ENCODE measurements at regions not wholly inside any gene's neighbourhood (a gene's known extent, or its start where the extent isn't known, plus 50 kb on each side); places are given as distances from the start of the nearest gene placed in this dataset.

DNA sequence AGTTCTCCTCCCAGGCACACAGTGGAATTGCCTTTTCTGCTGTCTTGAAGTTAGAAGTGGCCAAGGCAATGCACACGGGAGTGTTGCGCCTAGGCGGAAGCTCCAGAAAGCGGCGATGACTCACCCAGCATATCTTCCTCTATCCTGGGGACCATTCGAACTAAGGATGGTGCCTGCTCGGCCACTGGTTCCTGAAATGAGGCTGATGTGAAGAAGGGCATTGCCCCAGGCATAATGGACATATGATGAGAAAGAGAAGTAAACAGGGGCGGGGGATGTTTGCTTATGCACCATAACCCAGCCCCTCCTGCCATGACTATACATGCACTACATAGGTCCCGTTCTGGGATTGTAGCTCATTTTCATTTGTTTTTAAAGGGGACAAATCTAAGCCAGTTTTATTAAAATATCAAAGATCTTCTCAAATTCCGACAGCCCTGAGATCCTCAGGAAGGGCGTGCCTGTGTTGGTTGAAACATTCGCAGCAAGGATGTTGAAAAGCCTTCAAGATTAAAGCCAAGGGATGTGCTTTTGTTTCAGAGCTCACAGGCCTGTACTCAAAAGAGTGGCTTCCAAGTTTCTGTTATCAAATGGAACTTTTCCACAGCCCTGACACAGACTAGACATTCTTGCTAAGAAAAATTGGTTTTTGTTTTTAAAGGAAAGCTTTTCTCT, 218.5 kb downstream of the LY86 start:
- TF ChIP-seq, protein P1, sequence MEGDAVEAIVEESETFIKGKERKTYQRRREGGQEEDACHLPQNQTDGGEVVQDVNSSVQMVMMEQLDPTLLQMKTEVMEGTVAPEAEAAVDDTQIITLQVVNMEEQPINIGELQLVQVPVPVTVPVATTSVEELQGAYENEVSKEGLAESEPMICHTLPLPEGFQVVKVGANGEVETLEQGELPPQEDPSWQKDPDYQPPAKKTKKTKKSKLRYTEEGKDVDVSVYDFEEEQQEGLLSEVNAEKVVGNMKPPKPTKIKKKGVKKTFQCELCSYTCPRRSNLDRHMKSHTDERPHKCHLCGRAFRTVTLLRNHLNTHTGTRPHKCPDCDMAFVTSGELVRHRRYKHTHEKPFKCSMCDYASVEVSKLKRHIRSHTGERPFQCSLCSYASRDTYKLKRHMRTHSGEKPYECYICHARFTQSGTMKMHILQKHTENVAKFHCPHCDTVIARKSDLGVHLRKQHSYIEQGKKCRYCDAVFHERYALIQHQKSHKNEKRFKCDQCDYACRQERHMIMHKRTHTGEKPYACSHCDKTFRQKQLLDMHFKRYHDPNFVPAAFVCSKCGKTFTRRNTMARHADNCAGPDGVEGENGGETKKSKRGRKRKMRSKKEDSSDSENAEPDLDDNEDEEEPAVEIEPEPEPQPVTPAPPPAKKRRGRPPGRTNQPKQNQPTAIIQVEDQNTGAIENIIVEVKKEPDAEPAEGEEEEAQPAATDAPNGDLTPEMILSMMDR (conservative IDR thresholded peaks at IDR 0.05): no peak
- no peak for TF ChIP-seq ZFX (IDR thresholded peaks at IDR 0.05)
